Neural crest cell (in vitro differentiated cells): ENCODE measurements at regions not wholly inside any gene's neighbourhood (a gene's known extent, or its start where the extent isn't known, plus 50 kb on each side); places are given as distances from the start of the nearest gene placed in this dataset.

Experiments
- DNase-seq: peaks from one replicate; pipeline ENCODE4 v3.0.0; 2021; ENCODE audit warnings: low read depth, mixed read lengths, low spot score
- H3K27ac Mint-ChIP-seq: one replicate; pipeline ENCODE4 v1.8.0; 2021; ENCODE audit warnings: mild to moderate bottlenecking, mixed read lengths; ENCODE audit not compliant: unreplicated experiment
- H3K27me3 Mint-ChIP-seq: 2 replicates; pipeline ENCODE4 v1.8.0; 2021; ENCODE audit warnings: low read depth, mild to moderate bottlenecking, mixed read lengths
- H3K36me3 Mint-ChIP-seq: 2 replicates; pipeline ENCODE4 v1.8.0; 2021; ENCODE audit warnings: low read depth, mild to moderate bottlenecking, mixed read lengths
- H3K4me1 Mint-ChIP-seq: 2 replicates; pipeline ENCODE4 v1.8.0; 2021; ENCODE audit warnings: mixed read lengths
- H3K4me3 Mint-ChIP-seq: one replicate; pipeline ENCODE4 v1.8.0; 2021; ENCODE audit warnings: mild to moderate bottlenecking, mixed read lengths
- H3K9me3 Mint-ChIP-seq: 2 replicates; pipeline ENCODE4 v1.8.0; 2021; ENCODE audit warnings: mixed read lengths
- CTCF ChIP-seq: fragments of 200-600 bp; sonication (generic); conservative IDR thresholded peaks from 2 replicates; pipeline ENCODE4 v1.5.0; 2021; ENCODE audit warnings: antibody characterized with exemption, mild to moderate bottlenecking

GRCh38 chr1:187715483-187715882 is 886.7 kb downstream of the PLA2G4A start:
- no peak overlapping the region for H3K27ac Mint-ChIP-seq
- no peaks in the 10 kb centered on the region for H3K36me3 Mint-ChIP-seq
- no peak for DNase-seq
- TF ChIP-seq CTCF, result no peak
- no peaks in the 10 kb centered on the region for H3K9me3 Mint-ChIP-seq
- no peaks in the 10 kb centered on the region for H3K4me1 Mint-ChIP-seq
- H3K27me3 Mint-ChIP-seq, result no peaks in the 10 kb centered on the region
- no peak overlapping the region for H3K4me3 Mint-ChIP-seq

- TF ChIP-seq CTCF, result no peak
- Mint-ChIP-seq H3K4me3 (no peak overlapping the region), H3K4me1 (no peaks in the 10 kb centered on the region), H3K9me3 (no peaks in the 10 kb centered on the region), H3K36me3 (no peaks in the 10 kb centered on the region), H3K27me3 (no peaks in the 10 kb centered on the region), H3K27ac (no peak overlapping the region)
- DNase-seq, result no peak
These were observed 887.4 kb downstream of the PLA2G4A start for GRCh38 chr1:187716160-187716559.

GRCh38 chr1:187718527-187718926 is 889.8 kb downstream of the PLA2G4A start:
- TF ChIP-seq CTCF, result no peak
- no peak overlapping the region for H3K27ac Mint-ChIP-seq
- H3K4me3 Mint-ChIP-seq, result no peak overlapping the region
- H3K27me3 Mint-ChIP-seq, result no peaks in the 10 kb centered on the region
- H3K4me1 Mint-ChIP-seq, result no peaks in the 10 kb centered on the region
- DNase-seq, result no peak
- no peaks in the 10 kb centered on the region for H3K9me3 Mint-ChIP-seq
- no peaks in the 10 kb centered on the region for H3K36me3 Mint-ChIP-seq

- no peaks in the 10 kb centered on the region for H3K36me3 Mint-ChIP-seq
- H3K4me1 Mint-ChIP-seq, result no peaks in the 10 kb centered on the region
- H3K4me3 Mint-ChIP-seq, result no peak overlapping the region
These were observed 892.5 kb downstream of the PLA2G4A start for GRCh38 chr1:187721216-187721615.

GRCh38 chr1:187725216-187725615 is 896.5 kb downstream of the PLA2G4A start:
- H3K4me3 Mint-ChIP-seq, result no peak overlapping the region
- H3K9me3 Mint-ChIP-seq, result no peaks in the 10 kb centered on the region
- H3K4me1 Mint-ChIP-seq, result no peaks in the 10 kb centered on the region

More at GRCh38 chr1:187721216-187721615, 892.5 kb downstream of the PLA2G4A start:
- Mint-ChIP-seq H3K9me3 (no peaks in the 10 kb centered on the region), H3K27me3 (no peaks in the 10 kb centered on the region), H3K27ac (no peak overlapping the region)
- DNase-seq, result no peak
- TF ChIP-seq CTCF, result no peak

More at GRCh38 chr1:187725216-187725615, 896.5 kb downstream of the PLA2G4A start:
- H3K27me3 Mint-ChIP-seq, result no peaks in the 10 kb centered on the region
- no peak for DNase-seq
- no peak overlapping the region for H3K27ac Mint-ChIP-seq
- TF ChIP-seq CTCF, result no peak
- no peaks in the 10 kb centered on the region for H3K36me3 Mint-ChIP-seq
